GM13977 (cell line): ENCODE measurements at regions not wholly inside any gene's neighbourhood (a gene's known extent, or its start where the extent isn't known, plus 50 kb on each side); places are given as distances from the start of the nearest gene placed in this dataset.
"Not testable (repeated sequence)": the region's sequence is repeated elsewhere in the genome, so short reads cannot be mapped to it uniquely, and the experiment has no call there.

Experiments
- DNase-seq: peaks from one replicate; pipeline ENCODE4 v3.0.0; 2012; ENCODE audit warnings: low spot score
- in situ Hi-C: fragments of 300-500 bp; cut with MboI; formaldehyde crosslinking; loops from one replicate; pipeline ENCODE4 v1.12.0; 2022; ENCODE audit warnings: low sequenced_read_pairs, low pct_unique_long_range_greater_than_20kb, mixed read lengths, inconsistent platforms; ENCODE audit not compliant: unreplicated experiment
- TF ChIP-seq, protein P1 (sequence below): IDR thresholded peaks from 2 replicates; pipeline ENCODE4 v1.5.1; 2012; ENCODE audit warnings: mild to moderate bottlenecking, control low read depth; ENCODE audit not compliant: insufficient read depth; ENCODE audit errors: extremely low read depth, missing control alignments

DNA sequence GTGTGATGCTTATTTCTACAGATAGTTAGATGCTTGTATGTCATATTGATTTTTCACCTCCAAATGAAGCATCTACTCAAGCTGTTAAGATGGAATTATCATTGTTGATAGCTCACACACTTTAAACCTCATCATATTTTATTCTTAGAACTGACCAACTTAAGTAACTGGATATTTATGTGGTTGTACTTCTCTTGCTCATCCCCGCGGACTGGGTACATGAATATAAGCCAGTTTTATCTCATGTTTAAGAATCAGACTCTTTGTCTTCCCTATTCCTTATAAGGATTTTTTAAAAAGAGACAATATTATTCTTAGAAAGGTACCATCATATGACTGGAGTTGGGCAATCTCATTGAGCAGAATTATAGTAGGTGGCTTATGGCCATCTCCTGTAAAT is 358.7 kb downstream of the DSC3 start:
- TF ChIP-seq, protein P1, sequence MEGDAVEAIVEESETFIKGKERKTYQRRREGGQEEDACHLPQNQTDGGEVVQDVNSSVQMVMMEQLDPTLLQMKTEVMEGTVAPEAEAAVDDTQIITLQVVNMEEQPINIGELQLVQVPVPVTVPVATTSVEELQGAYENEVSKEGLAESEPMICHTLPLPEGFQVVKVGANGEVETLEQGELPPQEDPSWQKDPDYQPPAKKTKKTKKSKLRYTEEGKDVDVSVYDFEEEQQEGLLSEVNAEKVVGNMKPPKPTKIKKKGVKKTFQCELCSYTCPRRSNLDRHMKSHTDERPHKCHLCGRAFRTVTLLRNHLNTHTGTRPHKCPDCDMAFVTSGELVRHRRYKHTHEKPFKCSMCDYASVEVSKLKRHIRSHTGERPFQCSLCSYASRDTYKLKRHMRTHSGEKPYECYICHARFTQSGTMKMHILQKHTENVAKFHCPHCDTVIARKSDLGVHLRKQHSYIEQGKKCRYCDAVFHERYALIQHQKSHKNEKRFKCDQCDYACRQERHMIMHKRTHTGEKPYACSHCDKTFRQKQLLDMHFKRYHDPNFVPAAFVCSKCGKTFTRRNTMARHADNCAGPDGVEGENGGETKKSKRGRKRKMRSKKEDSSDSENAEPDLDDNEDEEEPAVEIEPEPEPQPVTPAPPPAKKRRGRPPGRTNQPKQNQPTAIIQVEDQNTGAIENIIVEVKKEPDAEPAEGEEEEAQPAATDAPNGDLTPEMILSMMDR = no peak
- in situ Hi-C loops = no loop called here
- DNase-seq = no peak

DNA sequence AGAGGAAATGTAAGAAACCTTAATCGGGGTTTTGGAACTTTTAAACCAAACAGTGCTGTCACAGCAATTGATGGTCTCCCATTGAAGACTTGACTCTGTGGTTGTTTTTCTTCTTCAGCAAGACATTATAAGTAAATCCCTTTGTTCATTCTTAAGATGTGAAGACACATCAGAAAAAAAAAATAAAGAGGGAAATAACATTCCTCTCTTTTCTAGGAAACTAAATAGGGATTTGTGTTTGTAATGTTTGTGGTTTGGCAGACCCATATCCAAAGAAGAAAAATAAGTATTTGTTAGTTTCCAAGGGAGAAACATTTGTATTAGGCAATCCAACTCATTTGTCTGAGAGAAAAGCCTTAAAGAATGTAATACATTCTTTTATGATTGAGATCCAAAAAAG is 359.9 kb downstream of the DSC3 start:
- no peak for DNase-seq
- in situ Hi-C loops = no loop called here
- TF ChIP-seq, protein P1 = no peak

GRCh38 chr18:30679285-30679930 is 363.1 kb downstream of the DSC3 start:
- in situ Hi-C loops = no loop called here

GRCh38 chr18:30677813-30678212 is 364.7 kb downstream of the DSC3 start:
- DNase-seq, in situ Hi-C loops: not testable (repeated sequence)

More at GRCh38 chr18:30679285-30679930, 363.1 kb downstream of the DSC3 start:
- no peak for DNase-seq
- TF ChIP-seq, protein P1 = no peak

DNA sequence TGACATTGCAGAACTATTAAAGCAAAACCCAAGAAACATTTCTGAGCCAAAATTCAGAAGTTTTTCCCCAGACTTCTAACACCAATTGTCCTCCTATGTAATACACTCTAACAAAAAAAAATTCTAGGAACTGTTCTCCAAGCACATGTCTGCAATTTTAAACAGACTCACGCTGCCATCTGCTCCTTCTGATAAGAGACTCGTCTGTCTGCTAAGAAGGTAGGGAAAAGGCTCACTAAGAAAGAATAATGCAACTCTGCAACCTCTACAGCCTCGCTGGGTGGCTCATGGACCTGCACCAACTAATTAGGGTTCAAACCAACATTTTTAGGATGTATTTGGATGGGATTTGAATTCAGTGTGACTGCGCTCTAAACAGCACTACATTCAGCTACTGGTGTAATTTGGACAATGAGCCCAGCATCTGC is 366.5 kb downstream of the DSC3 start:
- no peak for DNase-seq
- in situ Hi-C loops = no loop called here
- TF ChIP-seq, protein P1 = no peak

- TF ChIP-seq, protein P1 = no peak
- in situ Hi-C loops = no loop called here
- DNase-seq = no peak
Observed at GRCh38 chr18:30675493-30675892, 367.0 kb downstream of the DSC3 start.

DNA sequence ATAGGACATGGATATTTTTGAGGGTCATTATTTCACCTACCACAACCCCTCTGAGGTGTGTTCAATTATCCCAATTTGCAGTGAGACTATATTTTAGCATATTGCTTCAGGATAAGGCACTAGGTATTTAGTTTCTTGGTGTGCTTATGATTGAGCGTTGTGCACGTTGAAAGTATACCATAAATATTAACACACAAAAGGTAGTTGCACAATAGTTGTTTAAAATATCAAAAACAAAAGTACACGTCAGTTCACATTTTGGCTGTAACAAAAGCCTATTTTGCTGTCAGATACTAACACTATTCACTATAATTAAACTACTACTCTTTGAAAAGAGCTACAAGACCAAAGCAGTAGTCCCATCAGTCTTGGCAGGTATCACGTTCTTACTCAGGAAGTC is 367.5 kb downstream of the DSC3 start:
- in situ Hi-C loops = no loop called here
- TF ChIP-seq, protein P1 = no peak
- DNase-seq = no peak
